Inflammatory macrophage treated with lipopolysaccharide for 4 hours (primary cell): ENCODE measurements at regions not wholly inside any gene's neighbourhood (a gene's known extent, or its start where the extent isn't known, plus 50 kb on each side); places are given as distances from the start of the nearest gene placed in this dataset.

Experiments used
- DNase-seq: peaks from one replicate; pipeline ENCODE4 v3.0.0-alpha.2; 2020

GRCh38 chr3:187977659-187978058, 176.3 kb upstream of the LPP start:
- no peak for DNase-seq

GRCh38 chr3:187978433-187979011, 175.4 kb upstream of the LPP start:
- no peak for DNase-seq

GRCh38 chr3:187979564-187979963, 174.4 kb upstream of the LPP start:
- DNase-seq: no peak

- peak; percentile 82 for DNase-seq
These were observed 173.1 kb upstream of the LPP start for GRCh38 chr3:187980861-187981260.

- DNase-seq: no peak
These were observed 171.8 kb upstream of the LPP start for GRCh38 chr3:187982142-187982541.

- DNase-seq: no peak
These were observed 170.4 kb upstream of the LPP start for GRCh38 chr3:187983484-187984124.

- DNase-seq: no peak
These were observed 168.3 kb upstream of the LPP start for GRCh38 chr3:187985647-187986046.

- peak; percentile 80 for DNase-seq
These were observed 167.4 kb upstream of the LPP start for GRCh38 chr3:187986514-187986934.

GRCh38 chr3:187987187-187987586, 166.8 kb upstream of the LPP start:
- no peak for DNase-seq

- DNase-seq: no peak
These were observed 166.0 kb upstream of the LPP start for GRCh38 chr3:187987924-187988323.

GRCh38 chr3:187989575-187990153, 164.3 kb upstream of the LPP start:
- no peak for DNase-seq

- DNase-seq: no peak
These were observed 161.3 kb upstream of the LPP start for GRCh38 chr3:187992609-187993008.

GRCh38 chr3:187994221-187995042, 159.5 kb upstream of the LPP start:
- no peak for DNase-seq

GRCh38 chr3:187995043-187995400, 158.9 kb upstream of the LPP start:
- DNase-seq: no peak

GRCh38 chr3:187995667-187996066, 158.3 kb upstream of the LPP start:
- no peak for DNase-seq

- DNase-seq: no peak
These were observed 157.3 kb upstream of the LPP start for GRCh38 chr3:187996609-187997008.

- no peak for DNase-seq
These were observed 156.5 kb upstream of the LPP start for GRCh38 chr3:187997490-187997889.

GRCh38 chr3:187997946-187998561, 155.9 kb upstream of the LPP start:
- DNase-seq: no peak

GRCh38 chr3:187998611-187999010, 155.3 kb upstream of the LPP start:
- no peak for DNase-seq

- peak; percentile 14 for DNase-seq
These were observed 154.1 kb upstream of the LPP start for GRCh38 chr3:187999821-188000220.

GRCh38 chr3:188000361-188000861, 153.5 kb upstream of the LPP start:
- no peak for DNase-seq

- DNase-seq: no peak
These were observed 152.9 kb upstream of the LPP start for GRCh38 chr3:188001093-188001492.

- no peak for DNase-seq
These were observed 152.0 kb upstream of the LPP start for GRCh38 chr3:188001926-188002325.
